HG03045 (cell line): ENCODE measurements at regions not wholly inside any gene's neighbourhood (a gene's known extent, or its start where the extent isn't known, plus 50 kb on each side); places are given as distances from the start of the nearest gene placed in this dataset.
"Not testable (repeated sequence)": the region's sequence is repeated elsewhere in the genome, so short reads cannot be mapped to it uniquely, and the experiment has no call there.

Experiments
- ATAC-seq: cut with Tn5 transposase; IDR thresholded peaks from one replicate; pipeline ENCODE4 v1.9.1; 2021; ENCODE audit warnings: mild to moderate bottlenecking, moderate library complexity; ENCODE audit not compliant: unreplicated experiment

DNA sequence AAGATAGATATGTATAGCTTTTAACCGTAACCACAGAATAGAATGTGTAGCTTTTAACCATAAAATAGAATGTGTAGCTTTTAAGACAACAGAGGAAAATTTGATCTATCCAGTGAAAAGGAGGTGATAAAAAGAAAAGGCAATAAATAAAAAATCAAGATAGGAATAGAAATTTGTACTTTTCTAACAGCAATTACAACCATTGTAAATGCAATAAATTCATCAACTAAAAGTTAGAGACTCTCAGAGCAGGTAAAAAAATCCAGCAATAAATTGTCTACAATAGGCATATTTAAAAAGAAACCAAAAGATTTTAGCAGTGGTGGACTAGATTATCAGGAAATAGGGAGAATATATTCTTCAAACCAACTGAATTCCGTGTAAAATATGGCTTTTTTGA is 63.8 kb upstream of the ABHD2 start:
- ATAC-seq = no peak

DNA sequence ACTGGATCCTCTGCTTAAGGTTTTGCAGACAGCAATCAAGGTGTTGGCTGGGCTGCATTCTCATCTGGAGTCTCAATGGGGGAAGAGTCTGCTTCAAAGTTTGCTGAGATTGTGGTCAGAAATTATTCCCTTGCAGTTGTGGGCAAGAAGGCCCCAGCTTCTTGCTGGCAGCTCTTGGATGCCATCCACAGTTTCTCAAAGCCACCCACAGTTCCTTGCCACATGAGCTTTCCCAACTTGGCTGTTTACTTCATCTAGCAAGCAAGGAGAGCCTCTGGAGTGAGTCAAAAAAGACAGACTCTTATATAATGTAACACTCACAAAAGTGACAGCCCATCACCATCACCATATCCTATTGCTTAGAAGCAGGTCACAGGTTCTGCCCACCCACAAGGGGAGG is 62.1 kb upstream of the ABHD2 start:
- ATAC-seq = no peak

DNA sequence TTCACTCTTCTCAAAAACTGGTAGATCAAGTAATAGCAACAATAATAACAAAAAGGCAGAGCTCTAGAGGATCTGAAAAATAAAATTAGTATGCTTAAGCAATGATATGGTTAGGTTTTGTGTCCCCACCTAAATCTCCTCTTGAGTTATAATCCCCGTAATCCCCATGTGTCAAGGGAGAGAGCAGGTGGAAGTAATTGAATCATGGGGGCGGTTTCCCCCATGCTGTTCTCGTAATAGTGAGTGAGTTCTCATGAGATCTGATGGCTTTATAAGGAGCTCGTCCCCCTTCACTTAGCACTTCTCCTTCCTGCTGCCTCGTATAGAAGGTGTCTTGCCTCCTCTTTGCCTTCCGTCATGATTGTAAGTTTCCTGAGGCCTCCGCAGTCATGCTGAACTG is 60.2 kb upstream of the ABHD2 start:
- no peak for ATAC-seq

DNA sequence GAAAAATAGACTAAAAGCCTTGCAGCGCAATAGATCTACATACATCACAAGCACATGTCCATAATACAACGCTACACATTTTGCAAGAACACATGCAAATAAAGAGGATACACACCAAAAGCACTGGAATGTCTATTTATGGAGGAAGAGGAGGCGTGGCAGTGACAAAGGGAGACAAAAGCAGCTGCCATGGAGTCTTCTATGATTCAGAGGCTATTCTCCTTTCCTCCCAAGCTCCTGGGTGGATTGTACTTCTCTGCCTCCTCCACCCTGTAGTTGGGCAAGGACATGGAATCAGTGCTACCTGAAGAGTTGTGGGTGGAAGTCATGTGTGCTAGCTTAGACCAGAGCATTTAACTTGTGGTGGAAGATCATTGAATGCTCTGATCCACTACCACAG is 57.9 kb upstream of the ABHD2 start:
- ATAC-seq = no peak

DNA sequence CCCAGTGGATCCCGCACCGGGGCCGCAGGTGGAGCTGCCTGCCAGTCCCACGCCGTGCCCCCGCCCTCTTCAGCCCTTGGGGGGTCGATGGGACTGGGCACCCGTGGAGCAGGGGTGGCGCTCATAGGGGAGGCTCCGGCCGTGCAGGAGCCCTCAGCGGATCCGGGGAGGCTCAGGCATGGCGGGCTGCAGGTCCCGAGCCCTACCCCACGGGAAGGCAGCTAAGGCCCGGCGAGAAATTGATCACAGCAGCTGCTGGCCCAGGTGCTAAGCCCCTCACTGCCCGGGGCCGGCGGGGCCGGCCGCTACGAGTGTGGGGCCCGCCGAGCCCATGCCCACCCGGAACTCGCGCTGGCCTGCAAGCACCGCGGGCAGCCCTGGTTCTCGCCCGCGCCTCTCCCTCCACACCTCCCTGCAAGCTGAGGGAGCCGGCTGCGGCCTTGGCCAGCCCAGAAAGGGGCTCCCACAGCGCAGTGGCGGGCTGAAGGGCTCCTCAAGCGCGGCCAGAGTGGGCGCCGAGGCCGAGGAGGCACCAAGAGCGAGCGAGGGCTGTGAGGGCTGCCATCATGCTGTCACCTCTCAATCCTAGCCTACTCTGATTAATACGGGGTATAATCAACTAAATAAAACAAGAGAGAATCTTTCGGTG is 56.5 kb upstream of the ABHD2 start:
- not testable (repeated sequence) for ATAC-seq

DNA sequence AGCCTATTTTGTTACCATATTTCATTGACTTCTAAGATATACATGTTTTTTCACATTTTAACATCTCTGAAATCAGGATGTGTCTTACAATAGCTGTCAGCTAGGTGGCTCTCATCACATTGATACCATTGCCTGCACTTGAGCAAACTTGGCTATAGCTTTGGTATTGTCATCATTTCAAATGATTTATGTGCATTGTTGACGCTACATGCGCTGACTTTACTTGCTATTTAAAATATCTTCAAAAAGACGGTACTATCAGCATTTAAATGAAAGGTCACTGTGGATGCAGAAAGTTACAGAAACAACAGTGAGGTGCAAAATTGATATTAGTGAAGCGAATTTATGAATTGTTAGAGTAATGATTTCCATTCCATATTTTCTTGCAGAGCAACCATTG is 54.0 kb upstream of the ABHD2 start:
- ATAC-seq = no peak

DNA sequence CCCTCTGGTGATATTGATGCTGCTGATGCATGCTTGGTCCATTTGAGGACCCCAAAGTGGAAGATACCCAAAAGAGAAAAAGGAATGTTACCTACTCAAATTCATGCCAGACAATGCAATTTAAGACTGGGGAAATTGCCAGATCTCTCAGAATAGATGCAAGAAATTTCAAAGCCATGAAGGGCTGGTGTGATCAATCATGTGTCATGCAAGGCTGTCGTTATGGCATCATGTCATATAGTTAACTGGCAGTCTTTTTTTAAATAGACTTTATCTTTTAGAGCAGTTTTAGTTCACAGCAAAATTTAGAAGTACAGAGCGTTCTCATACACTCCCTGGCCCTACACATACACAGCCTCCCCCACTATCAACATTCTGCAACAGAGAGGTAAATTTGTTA is 53.1 kb upstream of the ABHD2 start:
- ATAC-seq = no peak

DNA sequence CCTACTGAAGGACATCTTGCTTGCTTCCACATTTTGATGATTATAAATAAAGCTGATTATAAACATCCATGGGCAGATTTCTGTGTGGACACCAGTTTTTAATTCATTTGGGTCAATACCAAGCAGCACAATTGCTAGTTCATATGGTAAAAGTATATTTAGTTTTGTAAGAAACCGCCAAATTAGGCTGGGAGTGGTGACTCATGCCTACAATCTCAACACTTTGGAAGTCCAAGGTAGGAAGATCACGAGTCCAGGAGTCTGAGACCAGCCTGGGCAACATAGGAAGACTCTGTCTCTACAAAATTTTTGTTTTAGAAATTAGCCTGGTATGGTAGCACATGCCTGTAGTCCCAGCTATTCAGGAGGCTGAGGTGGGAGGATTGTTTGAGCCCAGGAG is 52.6 kb upstream of the ABHD2 start:
- ATAC-seq = no peak

DNA sequence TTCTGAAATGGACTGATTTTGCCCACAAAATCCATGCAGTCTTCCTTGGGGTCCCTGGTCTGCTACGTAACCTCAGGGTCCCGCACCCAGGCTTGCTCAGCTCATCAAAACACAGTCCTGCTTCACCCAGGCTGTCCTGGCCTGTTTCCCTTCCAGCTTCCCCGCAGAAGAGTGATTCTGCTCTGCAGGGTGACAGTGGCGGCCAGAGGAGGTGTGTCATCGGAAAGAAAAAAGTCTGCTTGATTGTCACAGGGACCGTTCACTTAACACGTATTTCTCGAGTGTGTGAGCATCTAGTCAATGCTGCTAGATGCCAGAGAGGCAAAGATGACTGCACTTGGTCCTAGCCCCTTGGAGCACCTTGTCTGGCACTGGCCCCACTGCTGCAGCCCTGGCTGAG is 50.1 kb upstream of the ABHD2 start:
- no peak for ATAC-seq
